ENCODE measurements at regions not wholly inside any gene's neighbourhood (a gene's known extent, or its start where the extent isn't known, plus 50 kb on each side); places are given as distances from the start of the nearest gene placed in this dataset.
"Not testable (repeated sequence)": the region's sequence is repeated elsewhere in the genome, so short reads cannot be mapped to it uniquely, and the experiment has no call there.

- H3K4me3 ChIP-seq (ENCODE audit: low read depth, low read length), result no peak overlapping the region
- DNase-seq (ENCODE audit: low read depth), result peak; percentile 26
- no peak for TF ChIP-seq CTCF (IDR thresholded peaks at IDR 0.05; ENCODE audit: low read depth, low read length, missing control alignments)
- in situ Hi-C loops (cut with HindIII; ENCODE audit: low sequenced_read_pairs), result no loop called here
These were observed 71.3 kb upstream of the SMAD3 start for GRCh38 chr15:66993874-66994696.

GRCh38 chr15:66994927-66995656 lies 70.3 kb upstream of the SMAD3 start:
- no peak overlapping the region for H3K4me3 ChIP-seq (ENCODE audit: low read depth, low read length)
- TF ChIP-seq CTCF (IDR thresholded peaks at IDR 0.05; ENCODE audit: low read depth, low read length, missing control alignments), result no peak
- in situ Hi-C loops (cut with HindIII; ENCODE audit: low sequenced_read_pairs), result no loop called here
- DNase-seq (ENCODE audit: low read depth), result no peak

GRCh38 chr15:66996094-66996493 lies 69.3 kb upstream of the SMAD3 start:
- no peak overlapping the region for H3K4me3 ChIP-seq (ENCODE audit: low read depth, low read length)
- DNase-seq (ENCODE audit: low read depth), result no peak
- in situ Hi-C loops (cut with HindIII; ENCODE audit: low sequenced_read_pairs), result no loop called here
- no peak for TF ChIP-seq CTCF (IDR thresholded peaks at IDR 0.05; ENCODE audit: low read depth, low read length, missing control alignments)

GRCh38 chr15:66997212-66997611 lies 68.2 kb upstream of the SMAD3 start:
- no peak overlapping the region for H3K4me3 ChIP-seq (ENCODE audit: low read depth, low read length)
- TF ChIP-seq CTCF (IDR thresholded peaks at IDR 0.05; ENCODE audit: low read depth, low read length, missing control alignments), result no peak
- in situ Hi-C loops (cut with HindIII; ENCODE audit: low sequenced_read_pairs), result no loop called here
- peak; percentile 60 for DNase-seq (ENCODE audit: low read depth)

GRCh38 chr15:66998234-66998633 lies 67.2 kb upstream of the SMAD3 start:
- in situ Hi-C loops (cut with HindIII; ENCODE audit: low sequenced_read_pairs); H3K4me3 ChIP-seq (ENCODE audit: low read depth, low read length); DNase-seq (ENCODE audit: low read depth): not testable (repeated sequence)

- no peak for DNase-seq (ENCODE audit: low read depth)
These were observed 66.1 kb upstream of the SMAD3 start for GRCh38 chr15:66999046-66999968.

More at GRCh38 chr15:66999046-66999968, 66.1 kb upstream of the SMAD3 start:
- no peak for TF ChIP-seq CTCF (IDR thresholded peaks at IDR 0.05; ENCODE audit: low read depth, low read length, missing control alignments)
- in situ Hi-C loops (cut with HindIII; ENCODE audit: low sequenced_read_pairs), result no loop called here
- no peak overlapping the region for H3K4me3 ChIP-seq (ENCODE audit: low read depth, low read length)

Data from astrocyte of the cerebellum (primary cell).